ENCODE measurements at regions not wholly inside any gene's neighbourhood (a gene's known extent, or its start where the extent isn't known, plus 50 kb on each side); places are given as distances from the start of the nearest gene placed in this dataset.

DNA sequence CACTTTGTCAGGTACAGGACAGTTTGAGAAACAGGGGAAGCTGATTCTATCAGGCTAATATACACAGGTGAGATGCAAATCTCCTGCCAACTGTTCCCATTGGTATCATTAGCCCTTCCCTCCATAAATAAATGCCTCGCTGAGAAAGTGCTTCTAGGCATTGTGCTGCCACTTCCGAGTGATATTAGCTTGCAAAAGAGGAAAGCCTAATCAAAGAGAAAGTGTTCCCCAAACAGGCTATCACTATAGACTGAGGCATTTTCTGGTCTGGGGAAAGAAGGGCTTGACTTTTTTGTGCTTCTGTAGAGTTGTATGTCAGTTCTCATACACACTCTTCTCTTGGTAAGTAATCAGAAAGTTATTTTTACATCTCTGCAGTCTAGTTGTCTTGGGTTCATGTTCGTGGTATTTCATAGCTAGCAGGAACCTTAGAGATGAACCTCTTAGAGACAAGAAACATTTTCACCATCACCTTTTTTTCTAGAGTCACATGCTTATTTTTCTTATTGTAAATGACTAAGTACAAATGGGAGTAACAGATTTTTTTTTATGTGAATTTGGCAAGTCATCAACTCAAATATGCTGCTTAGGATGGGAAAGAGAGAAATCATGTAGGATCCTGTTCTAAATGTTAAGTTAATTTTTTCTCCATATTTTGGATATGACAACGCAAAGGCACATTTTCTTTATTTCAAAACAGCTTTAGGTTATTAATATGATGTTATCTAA is 1009.8 kb downstream of the ADGRL3 start:
- TF ChIP-seq, protein P1, sequence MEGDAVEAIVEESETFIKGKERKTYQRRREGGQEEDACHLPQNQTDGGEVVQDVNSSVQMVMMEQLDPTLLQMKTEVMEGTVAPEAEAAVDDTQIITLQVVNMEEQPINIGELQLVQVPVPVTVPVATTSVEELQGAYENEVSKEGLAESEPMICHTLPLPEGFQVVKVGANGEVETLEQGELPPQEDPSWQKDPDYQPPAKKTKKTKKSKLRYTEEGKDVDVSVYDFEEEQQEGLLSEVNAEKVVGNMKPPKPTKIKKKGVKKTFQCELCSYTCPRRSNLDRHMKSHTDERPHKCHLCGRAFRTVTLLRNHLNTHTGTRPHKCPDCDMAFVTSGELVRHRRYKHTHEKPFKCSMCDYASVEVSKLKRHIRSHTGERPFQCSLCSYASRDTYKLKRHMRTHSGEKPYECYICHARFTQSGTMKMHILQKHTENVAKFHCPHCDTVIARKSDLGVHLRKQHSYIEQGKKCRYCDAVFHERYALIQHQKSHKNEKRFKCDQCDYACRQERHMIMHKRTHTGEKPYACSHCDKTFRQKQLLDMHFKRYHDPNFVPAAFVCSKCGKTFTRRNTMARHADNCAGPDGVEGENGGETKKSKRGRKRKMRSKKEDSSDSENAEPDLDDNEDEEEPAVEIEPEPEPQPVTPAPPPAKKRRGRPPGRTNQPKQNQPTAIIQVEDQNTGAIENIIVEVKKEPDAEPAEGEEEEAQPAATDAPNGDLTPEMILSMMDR (IDR thresholded peaks at IDR 0.05), result no peak
- TF ChIP-seq POLR2A (IDR thresholded peaks at IDR 0.05) (no peak), EP300 (IDR thresholded peaks at IDR 0.05) (no peak)

Data from ovary (tissue), 3 donors.